Prostate gland (tissue), 2 donors: ENCODE measurements at regions not wholly inside any gene's neighbourhood (a gene's known extent, or its start where the extent isn't known, plus 50 kb on each side); places are given as distances from the start of the nearest gene placed in this dataset.

Source experiments
- DNase-seq: peaks from one replicate; pipeline ENCODE4 v3.0.0-alpha.2; 2019; ENCODE audit warnings: low spot score
- H3K27ac ChIP-seq, 2 donors: fragments of 200-600 bp; sonication (generic); 2 replicates each; pipeline ENCODE4 v1.5.1; 2017 to 2019
- H3K27me3 ChIP-seq: fragments of 200-600 bp; sonication (generic); replicated peaks from 2 replicates; pipeline ENCODE4 v1.5.1; 2019; ENCODE audit not compliant: insufficient read depth
- H3K36me3 ChIP-seq, 2 donors: fragments of 200-600 bp; sonication (generic); 1 replicate in 1 of 2; 2 replicates in 1 of 2; pipeline versions ENCODE4 v1.5.1 to v1.8.1; 2017 to 2019
- H3K4me1 ChIP-seq: fragments of 200-600 bp; sonication (generic); replicated peaks from 2 replicates; pipeline ENCODE4 v1.5.1; 2019
- H3K4me3 ChIP-seq, 2 donors: fragments of 200-600 bp; sonication (generic); 2 replicates each; pipeline ENCODE4 v1.5.1; 2017 to 2019
- H3K9me3 ChIP-seq: fragments of 200-600 bp; sonication (generic); 2 replicates; pipeline ENCODE4 v1.5.1; 2017
- POLR2A ChIP-seq: fragments of 450-650 bp; IDR thresholded peaks from one replicate; pipeline ENCODE4 v1.6.1; 2016; ENCODE audit warnings: antibody characterized with exemption, mild to moderate bottlenecking
- POLR2AphosphoS5 ChIP-seq: sonication (generic); formaldehyde crosslinking; IDR thresholded peaks from one replicate; pipeline ENCODE4 v1.6.1; 2017; ENCODE audit warnings: antibody characterized with exemption
- WGBS: methylation state at CpG from one replicate; pipeline ENCODE4 v1.1.5; 2018; 5-methylcytosine and 5-hydroxymethylcytosine counted together
- intact Hi-C: fragments of 100-400 bp; cut with DNase I; formaldehyde crosslinking; loops from one replicate; pipeline ENCODE4 v1.14.2; 2022
- TF ChIP-seq, protein P1 (sequence below), 4 experiments: fragments of 200-600 bp in 2 of 4; fragments of 450-650 bp in 2 of 4; sonication (generic) in 2 of 4; IDR thresholded peaks; 1 replicate in 3 of 4; 2 replicates in 1 of 4; pipeline ENCODE4 v1.5.1; 2016 to 2019; ENCODE audit warnings: antibody characterized with exemption in 4 of 4, mild to moderate bottlenecking in 2 of 4, moderate library complexity in 2 of 4

- no peaks in the 10 kb centered on the region for H3K27me3 ChIP-seq
- WGBS: 23% methylated on average over 1 of the region's 1 CpG
- intact Hi-C loops: no loop called here
- no peaks in the 10 kb centered on the region for H3K4me1 ChIP-seq
- DNase-seq: peak; percentile 59
- no peak overlapping the region for H3K4me3 ChIP-seq
- H3K9me3 ChIP-seq: no peaks in the 10 kb centered on the region
- no peaks in the 10 kb centered on the region for H3K36me3 ChIP-seq
- no peak overlapping the region for H3K27ac ChIP-seq
- TF ChIP-seq, protein P1, sequence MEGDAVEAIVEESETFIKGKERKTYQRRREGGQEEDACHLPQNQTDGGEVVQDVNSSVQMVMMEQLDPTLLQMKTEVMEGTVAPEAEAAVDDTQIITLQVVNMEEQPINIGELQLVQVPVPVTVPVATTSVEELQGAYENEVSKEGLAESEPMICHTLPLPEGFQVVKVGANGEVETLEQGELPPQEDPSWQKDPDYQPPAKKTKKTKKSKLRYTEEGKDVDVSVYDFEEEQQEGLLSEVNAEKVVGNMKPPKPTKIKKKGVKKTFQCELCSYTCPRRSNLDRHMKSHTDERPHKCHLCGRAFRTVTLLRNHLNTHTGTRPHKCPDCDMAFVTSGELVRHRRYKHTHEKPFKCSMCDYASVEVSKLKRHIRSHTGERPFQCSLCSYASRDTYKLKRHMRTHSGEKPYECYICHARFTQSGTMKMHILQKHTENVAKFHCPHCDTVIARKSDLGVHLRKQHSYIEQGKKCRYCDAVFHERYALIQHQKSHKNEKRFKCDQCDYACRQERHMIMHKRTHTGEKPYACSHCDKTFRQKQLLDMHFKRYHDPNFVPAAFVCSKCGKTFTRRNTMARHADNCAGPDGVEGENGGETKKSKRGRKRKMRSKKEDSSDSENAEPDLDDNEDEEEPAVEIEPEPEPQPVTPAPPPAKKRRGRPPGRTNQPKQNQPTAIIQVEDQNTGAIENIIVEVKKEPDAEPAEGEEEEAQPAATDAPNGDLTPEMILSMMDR (IDR thresholded peaks at IDR 0.05): no peak
- peak; percentile 44 for TF ChIP-seq POLR2AphosphoS5
Measured at GRCh38 chr2:199624958-199625357, 167.2 kb upstream of the SATB2 start.

- Histone ChIP-seq H3K4me3 (no peak overlapping the region), H3K27ac (no peak overlapping the region), H3K36me3 (no peaks in the 10 kb centered on the region), H3K9me3 (no peaks in the 10 kb centered on the region), H3K27me3 (no peaks in the 10 kb centered on the region), H3K4me1 (no peaks in the 10 kb centered on the region)
- WGBS: 86% methylated on average over 4 of the region's 4 CpGs
- DNase-seq: no peak
- TF ChIP-seq POLR2AphosphoS5: no peak
- TF ChIP-seq, protein P1 (IDR thresholded peaks at IDR 0.05): no peak
- TF ChIP-seq POLR2A: no peak
- intact Hi-C loops: no loop called here
Measured at GRCh38 chr2:199612509-199613130, 154.9 kb upstream of the SATB2 start.

GRCh38 chr2:199607914-199608313 lies 150.2 kb upstream of the SATB2 start:
- no peaks in the 10 kb centered on the region for H3K36me3 ChIP-seq
- TF ChIP-seq POLR2A: no peak
- TF ChIP-seq, protein P1 (IDR thresholded peaks at IDR 0.05): no peak
- H3K4me1 ChIP-seq: no peaks in the 10 kb centered on the region
- no peak overlapping the region for H3K4me3 ChIP-seq
- 87% methylated on average over 3 of the region's 3 CpGs for WGBS
- intact Hi-C loops: no loop called here
- peaks cover 5% of the 10 kb centered on the region for H3K27me3 ChIP-seq
- H3K9me3 ChIP-seq: no peaks in the 10 kb centered on the region
- H3K27ac ChIP-seq: no peak overlapping the region
- no peak for DNase-seq

DNA sequence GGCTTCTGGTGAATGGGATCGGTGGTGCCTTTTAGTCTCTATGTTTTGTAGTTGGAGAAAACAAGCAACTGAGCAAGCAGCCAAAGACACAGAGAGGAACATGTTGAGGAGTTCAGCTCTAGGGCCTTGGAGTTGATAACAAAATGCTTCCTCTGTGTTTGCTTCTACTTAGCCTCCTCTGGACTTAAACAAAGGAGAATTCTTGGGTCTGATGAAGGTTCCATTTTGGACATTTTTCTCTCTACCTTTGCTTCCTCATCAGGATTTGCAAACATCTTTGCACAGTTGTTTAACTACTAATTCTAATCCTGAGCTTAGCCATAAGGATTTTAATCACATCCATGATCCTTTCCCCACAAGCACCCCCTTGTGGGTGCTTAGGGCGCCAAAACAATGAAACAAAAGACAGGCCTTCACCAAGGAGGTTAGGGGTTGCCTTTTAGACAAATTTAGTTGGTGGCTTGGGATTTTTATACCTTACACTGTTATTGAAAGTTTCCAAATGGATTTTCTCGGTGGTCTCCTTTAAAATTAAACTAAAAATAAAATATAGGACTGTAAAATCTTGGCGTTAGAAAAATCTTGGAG lies 148.5 kb upstream of the SATB2 start:
- WGBS: 79% methylated on average over 4 of the region's 4 CpGs

More for the DNA sequence above, 148.5 kb upstream of the SATB2 start:
- Histone ChIP-seq H3K4me3 (no peak overlapping the region), H3K27me3 (peaks cover 5% of the 10 kb centered on the region), H3K4me1 (no peaks in the 10 kb centered on the region), H3K36me3 (no peaks in the 10 kb centered on the region), H3K9me3 (no peaks in the 10 kb centered on the region), H3K27ac (no peak overlapping the region)
- intact Hi-C loops: no loop called here
- TF ChIP-seq, protein P1 (IDR thresholded peaks at IDR 0.05): no peak
- TF ChIP-seq POLR2A (no peak), POLR2AphosphoS5 (no peak)
- no peak for DNase-seq
